Colonic mucosa (tissue), 4 donors: ENCODE measurements at regions not wholly inside any gene's neighbourhood (a gene's known extent, or its start where the extent isn't known, plus 50 kb on each side); places are given as distances from the start of the nearest gene placed in this dataset.
"Not testable (repeated sequence)": the region's sequence is repeated elsewhere in the genome, so short reads cannot be mapped to it uniquely, and the experiment has no call there.

Source experiments
- DNase-seq: peaks from one replicate; pipeline ENCODE4 v3.0.0-alpha.2; 2020
- H3K27ac ChIP-seq: fragments of 200-600 bp; one replicate; pipeline ENCODE4 v1.8.0; 2021
- H3K27me3 ChIP-seq: fragments of 200-600 bp; one replicate; pipeline ENCODE4 v1.8.0; 2021
- H3K36me3 ChIP-seq: fragments of 200-600 bp; one replicate; pipeline ENCODE4 v1.8.0; 2021
- H3K4me1 ChIP-seq: fragments of 200-600 bp; one replicate; pipeline ENCODE4 v1.8.0; 2021; ENCODE audit warnings: mild to moderate bottlenecking
- H3K4me3 ChIP-seq: fragments of 200-600 bp; one replicate; pipeline ENCODE4 v1.8.0; 2021
- H3K9ac ChIP-seq, 2 donors: one replicate each; pipeline ENCODE4 v1.7.0; 2013; ENCODE audit warnings: control low read depth in 2 of 2, low read depth in 2 of 2, low read length in 2 of 2
- H3K9me3 ChIP-seq: fragments of 200-600 bp; one replicate; pipeline ENCODE4 v1.8.0; 2021
- CTCF ChIP-seq: fragments of 200-600 bp; IDR thresholded peaks from one replicate; pipeline ENCODE4 v1.8.0; 2022; ENCODE audit warnings: antibody characterized with exemption, mild to moderate bottlenecking
- intact Hi-C: fragments of 100-400 bp; cut with DNase I; formaldehyde crosslinking; loops from one replicate; pipeline ENCODE4 v1.14.1; 2022
- donor health status: healthy.
- donor health status: DM: no; HTN: no; CAD: no.
- donor health status: DM: no; HTN: no; CAD: no.

GRCh38 chrX:853304-853703 lies 222.7 kb downstream of the SHOX start:
- Histone ChIP-seq H3K9ac (no peak overlapping the region), H3K27me3 (no peaks in the 10 kb centered on the region), H3K4me1 (no peaks in the 10 kb centered on the region), H3K9me3 (no peaks in the 10 kb centered on the region), H3K27ac (no peak overlapping the region), H3K4me3 (no peak overlapping the region), H3K36me3 (no peaks in the 10 kb centered on the region)
- intact Hi-C loops, result no loop called here
- no peak for TF ChIP-seq CTCF
- no peak for DNase-seq

GRCh38 chrX:850471-850916 lies 219.9 kb downstream of the SHOX start:
- no peak overlapping the region for H3K4me3 ChIP-seq
- no peaks in the 10 kb centered on the region for H3K9me3 ChIP-seq
- no peaks in the 10 kb centered on the region for H3K27me3 ChIP-seq
- no peak overlapping the region for H3K27ac ChIP-seq
- intact Hi-C loops, result no loop called here
- no peaks in the 10 kb centered on the region for H3K36me3 ChIP-seq
- DNase-seq, result no peak
- TF ChIP-seq CTCF, result no peak
- H3K4me1 ChIP-seq, result no peaks in the 10 kb centered on the region
- no peak overlapping the region for H3K9ac ChIP-seq

GRCh38 chrX:848386-848785 lies 217.8 kb downstream of the SHOX start:
- Histone ChIP-seq H3K36me3 (no peaks in the 10 kb centered on the region), H3K4me1 (no peaks in the 10 kb centered on the region), H3K9me3 (no peaks in the 10 kb centered on the region), H3K9ac (no peak overlapping the region), H3K4me3 (no peak overlapping the region), H3K27me3 (no peaks in the 10 kb centered on the region), H3K27ac (no peak overlapping the region)
- intact Hi-C loops, result no loop called here
- TF ChIP-seq CTCF, result no peak
- DNase-seq, result no peak

GRCh38 chrX:843306-843705 lies 212.7 kb downstream of the SHOX start:
- Histone ChIP-seq H3K9me3 (no peaks in the 10 kb centered on the region), H3K4me1 (no peaks in the 10 kb centered on the region), H3K36me3 (no peaks in the 10 kb centered on the region), H3K27ac (no peak overlapping the region), H3K4me3 (no peak overlapping the region), H3K9ac (no peak overlapping the region), H3K27me3 (no peaks in the 10 kb centered on the region)
- no peak for DNase-seq
- intact Hi-C loops, result no loop called here
- TF ChIP-seq CTCF, result no peak

- H3K36me3 ChIP-seq, result no peaks in the 10 kb centered on the region
- no peaks in the 10 kb centered on the region for H3K27me3 ChIP-seq
- intact Hi-C loops, result no loop called here
- no peak for TF ChIP-seq CTCF
- no peak overlapping the region for H3K9ac ChIP-seq
- no peak overlapping the region for H3K4me3 ChIP-seq
- H3K4me1 ChIP-seq, result no peaks in the 10 kb centered on the region
- no peak for DNase-seq
- no peak overlapping the region for H3K27ac ChIP-seq
- no peaks in the 10 kb centered on the region for H3K9me3 ChIP-seq
Measured at GRCh38 chrX:840556-840955, 210.0 kb downstream of the SHOX start.

- H3K36me3 ChIP-seq, H3K9me3 ChIP-seq, H3K4me1 ChIP-seq, H3K9ac ChIP-seq, H3K4me3 ChIP-seq, H3K27ac ChIP-seq, DNase-seq, intact Hi-C loops, H3K27me3 ChIP-seq: not testable (repeated sequence)
Measured at GRCh38 chrX:838666-839065, 208.1 kb downstream of the SHOX start.

- H3K27ac ChIP-seq, H3K4me1 ChIP-seq, intact Hi-C loops, H3K27me3 ChIP-seq, H3K9me3 ChIP-seq, H3K36me3 ChIP-seq, H3K4me3 ChIP-seq, H3K9ac ChIP-seq, DNase-seq: not testable (repeated sequence)
Measured at GRCh38 chrX:835857-836256, 205.3 kb downstream of the SHOX start.
